DND-41 (cell line): ENCODE measurements at regions not wholly inside any gene's neighbourhood (a gene's known extent, or its start where the extent isn't known, plus 50 kb on each side); places are given as distances from the start of the nearest gene placed in this dataset.

Experiments used
- ATAC-seq: fragments of 200-7000 bp; cut with Tn5 transposase; 3 replicates; pipeline ENCODE4 v1.9.1; 2021; ENCODE audit warnings: low read depth; ENCODE audit not compliant: insufficient read depth
- DNase-seq: peaks from one replicate; pipeline ENCODE4 v3.0.0-alpha.2; 2020
- H2AFZ ChIP-seq: 2 replicates; pipeline ENCODE4 v1.6.0; 2012; ENCODE audit warnings: low read depth, low read length
- H3K27ac ChIP-seq: 2 replicates; pipeline ENCODE4 v1.5.1; 2012; ENCODE audit warnings: low read length, inconsistent platforms
- H3K27me3 ChIP-seq: fragments of 200-600 bp; sonication (generic); 2 replicates; pipeline ENCODE4 v1.6.0; 2012; ENCODE audit warnings: low read length, mild to moderate bottlenecking, inconsistent platforms; ENCODE audit not compliant: insufficient read depth, poor library complexity
- H3K36me3 ChIP-seq: 2 replicates; pipeline ENCODE4 v1.5.1; 2012; ENCODE audit warnings: low read length, inconsistent platforms; ENCODE audit not compliant: insufficient read depth
- H3K4me1 ChIP-seq: 2 replicates; pipeline ENCODE4 v1.5.1; 2012; ENCODE audit warnings: mild to moderate bottlenecking, low read length; ENCODE audit not compliant: insufficient read depth
- H3K4me2 ChIP-seq: 2 replicates; pipeline ENCODE4 v1.6.0; 2012; ENCODE audit warnings: mild to moderate bottlenecking, moderate library complexity, low read length, inconsistent platforms; ENCODE audit not compliant: insufficient read depth
- H3K4me3 ChIP-seq, 2 experiments: fragments of 200-600 bp in 1 of 2; shearing (Covaris generic) in 1 of 2; 2 replicates each; pipeline ENCODE4 v1.5.1; 2012 to 2016; ENCODE audit warnings: inconsistent platforms in 2 of 2, low read length in 2 of 2, mild to moderate bottlenecking in 2 of 2, low read depth in 1 of 2, moderate library complexity in 1 of 2
- H3K79me2 ChIP-seq: 2 replicates; pipeline ENCODE4 v1.6.0; 2012; ENCODE audit warnings: low read length, inconsistent platforms; ENCODE audit not compliant: insufficient read depth
- H3K9ac ChIP-seq: 2 replicates; pipeline ENCODE4 v1.6.0; 2012; ENCODE audit warnings: low read depth, mild to moderate bottlenecking, inconsistent platforms, low read length, moderate library complexity
- H3K9me3 ChIP-seq: 2 replicates; pipeline ENCODE4 v1.5.1; 2012; ENCODE audit warnings: low read length, moderate library complexity, mild to moderate bottlenecking, inconsistent platforms; ENCODE audit not compliant: insufficient read depth, severe bottlenecking
- H4K20me1 ChIP-seq: 2 replicates; pipeline ENCODE4 v1.6.0; 2012; ENCODE audit warnings: low read length; ENCODE audit not compliant: insufficient read depth
- EZH2 ChIP-seq: IDR thresholded peaks from 3 replicates; pipeline ENCODE4 v1.6.1; 2012; ENCODE audit warnings: borderline replicate concordance, low read depth, mild to moderate bottlenecking, moderate library complexity, low read length, inconsistent platforms; ENCODE audit not compliant: severe bottlenecking
- TF ChIP-seq, protein P1 (sequence below): IDR thresholded peaks from 2 replicates; pipeline ENCODE4 v1.5.1; 2012; ENCODE audit warnings: borderline replicate concordance, low read length, moderate library complexity, mild to moderate bottlenecking; ENCODE audit not compliant: poor library complexity, severe bottlenecking; ENCODE audit errors: extremely low read depth

- Histone ChIP-seq H3K9me3 (no peaks in the 10 kb centered on the region), H3K27ac (no peak overlapping the region), H2AFZ (no peak overlapping the region), H3K27me3 (no peaks in the 10 kb centered on the region), H3K79me2 (no peaks in the 10 kb centered on the region), H3K36me3 (no peaks in the 10 kb centered on the region), H3K4me3 (no peak overlapping the region), H3K4me2 (no peak overlapping the region), H3K4me1 (no peaks in the 10 kb centered on the region), H3K9ac (no peak overlapping the region), H4K20me1 (no peaks in the 10 kb centered on the region)
- TF ChIP-seq, protein P1, sequence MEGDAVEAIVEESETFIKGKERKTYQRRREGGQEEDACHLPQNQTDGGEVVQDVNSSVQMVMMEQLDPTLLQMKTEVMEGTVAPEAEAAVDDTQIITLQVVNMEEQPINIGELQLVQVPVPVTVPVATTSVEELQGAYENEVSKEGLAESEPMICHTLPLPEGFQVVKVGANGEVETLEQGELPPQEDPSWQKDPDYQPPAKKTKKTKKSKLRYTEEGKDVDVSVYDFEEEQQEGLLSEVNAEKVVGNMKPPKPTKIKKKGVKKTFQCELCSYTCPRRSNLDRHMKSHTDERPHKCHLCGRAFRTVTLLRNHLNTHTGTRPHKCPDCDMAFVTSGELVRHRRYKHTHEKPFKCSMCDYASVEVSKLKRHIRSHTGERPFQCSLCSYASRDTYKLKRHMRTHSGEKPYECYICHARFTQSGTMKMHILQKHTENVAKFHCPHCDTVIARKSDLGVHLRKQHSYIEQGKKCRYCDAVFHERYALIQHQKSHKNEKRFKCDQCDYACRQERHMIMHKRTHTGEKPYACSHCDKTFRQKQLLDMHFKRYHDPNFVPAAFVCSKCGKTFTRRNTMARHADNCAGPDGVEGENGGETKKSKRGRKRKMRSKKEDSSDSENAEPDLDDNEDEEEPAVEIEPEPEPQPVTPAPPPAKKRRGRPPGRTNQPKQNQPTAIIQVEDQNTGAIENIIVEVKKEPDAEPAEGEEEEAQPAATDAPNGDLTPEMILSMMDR, result no peak
- TF ChIP-seq EZH2, result no peak
- no peak for ATAC-seq
- DNase-seq, result no peak
Measured at GRCh38 chr13:106678646-106679418, 110.9 kb upstream of the ARGLU1 start.

GRCh38 chr13:106675311-106675710 is 107.4 kb upstream of the ARGLU1 start:
- H3K27ac ChIP-seq, result no peak overlapping the region
- ATAC-seq (no peak), DNase-seq (no peak)
- no peak overlapping the region for H2AFZ ChIP-seq
- no peaks in the 10 kb centered on the region for H3K36me3 ChIP-seq
- H3K4me1 ChIP-seq, result no peaks in the 10 kb centered on the region
- no peak overlapping the region for H3K9ac ChIP-seq
- TF ChIP-seq, protein P1, result no peak
- no peak for TF ChIP-seq EZH2
- H3K79me2 ChIP-seq, result no peaks in the 10 kb centered on the region
- no peaks in the 10 kb centered on the region for H4K20me1 ChIP-seq
- H3K4me3 ChIP-seq, result no peak overlapping the region
- H3K4me2 ChIP-seq, result no peak overlapping the region
- no peaks in the 10 kb centered on the region for H3K9me3 ChIP-seq
- no peaks in the 10 kb centered on the region for H3K27me3 ChIP-seq

- ATAC-seq (no peak), DNase-seq (no peak)
- Histone ChIP-seq H3K27ac (no peak overlapping the region), H3K4me3 (no peak overlapping the region), H3K27me3 (no peaks in the 10 kb centered on the region), H3K4me2 (no peak overlapping the region), H4K20me1 (no peaks in the 10 kb centered on the region), H3K4me1 (no peaks in the 10 kb centered on the region), H3K36me3 (no peaks in the 10 kb centered on the region), H3K9me3 (no peaks in the 10 kb centered on the region), H3K79me2 (no peaks in the 10 kb centered on the region), H2AFZ (no peak overlapping the region), H3K9ac (no peak overlapping the region)
- TF ChIP-seq EZH2, result no peak
- TF ChIP-seq, protein P1, result no peak
Measured at GRCh38 chr13:106660746-106661625, 93.0 kb upstream of the ARGLU1 start.
